ENCODE measurements at regions not wholly inside any gene's neighbourhood (a gene's known extent, or its start where the extent isn't known, plus 50 kb on each side); places are given as distances from the start of the nearest gene placed in this dataset.

DNA sequence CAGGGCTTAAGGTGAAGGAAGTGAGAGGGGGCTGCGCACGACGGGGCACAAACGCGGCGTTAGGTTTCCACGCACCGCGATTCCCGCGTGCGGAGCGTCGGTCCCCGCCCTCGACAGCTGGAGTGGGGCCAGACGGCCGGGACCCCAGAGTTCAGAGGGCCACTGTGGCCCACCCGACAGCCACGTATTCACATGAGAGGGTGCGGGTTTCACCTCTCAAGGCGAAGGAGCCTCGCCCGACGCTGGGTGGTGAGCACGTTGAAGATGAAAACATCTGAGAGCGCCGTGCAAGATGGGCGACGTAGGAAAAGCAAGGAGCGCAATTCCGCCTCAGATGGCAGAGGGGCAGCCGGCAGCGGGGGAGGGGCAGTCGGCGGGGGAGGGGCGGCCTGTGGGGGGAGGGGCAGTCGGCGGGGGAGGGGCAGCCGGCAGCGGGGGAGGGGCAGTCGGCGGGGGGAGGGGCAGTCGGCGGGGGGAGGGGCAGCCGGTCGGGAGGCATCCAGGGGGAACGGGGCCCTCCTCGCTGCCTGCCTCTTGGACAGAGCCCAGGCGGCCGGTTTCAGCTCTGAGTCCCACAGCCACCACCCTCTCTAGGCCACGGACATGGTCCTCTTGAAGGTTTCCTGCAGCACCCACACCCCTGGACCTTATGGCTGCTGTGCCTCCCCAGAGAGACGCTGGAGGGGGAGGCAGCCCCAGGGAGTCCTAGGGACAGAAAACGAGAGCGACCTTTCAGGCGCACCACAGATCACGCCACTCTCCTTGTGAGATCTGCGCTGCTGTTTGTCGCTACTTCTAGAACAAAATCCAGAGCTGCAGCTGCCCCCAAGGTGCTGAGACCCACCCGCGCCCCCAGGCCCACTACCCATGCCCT, 113.7 kb downstream of the DLL1 start:
- DNase-seq, result no peak

DNA sequence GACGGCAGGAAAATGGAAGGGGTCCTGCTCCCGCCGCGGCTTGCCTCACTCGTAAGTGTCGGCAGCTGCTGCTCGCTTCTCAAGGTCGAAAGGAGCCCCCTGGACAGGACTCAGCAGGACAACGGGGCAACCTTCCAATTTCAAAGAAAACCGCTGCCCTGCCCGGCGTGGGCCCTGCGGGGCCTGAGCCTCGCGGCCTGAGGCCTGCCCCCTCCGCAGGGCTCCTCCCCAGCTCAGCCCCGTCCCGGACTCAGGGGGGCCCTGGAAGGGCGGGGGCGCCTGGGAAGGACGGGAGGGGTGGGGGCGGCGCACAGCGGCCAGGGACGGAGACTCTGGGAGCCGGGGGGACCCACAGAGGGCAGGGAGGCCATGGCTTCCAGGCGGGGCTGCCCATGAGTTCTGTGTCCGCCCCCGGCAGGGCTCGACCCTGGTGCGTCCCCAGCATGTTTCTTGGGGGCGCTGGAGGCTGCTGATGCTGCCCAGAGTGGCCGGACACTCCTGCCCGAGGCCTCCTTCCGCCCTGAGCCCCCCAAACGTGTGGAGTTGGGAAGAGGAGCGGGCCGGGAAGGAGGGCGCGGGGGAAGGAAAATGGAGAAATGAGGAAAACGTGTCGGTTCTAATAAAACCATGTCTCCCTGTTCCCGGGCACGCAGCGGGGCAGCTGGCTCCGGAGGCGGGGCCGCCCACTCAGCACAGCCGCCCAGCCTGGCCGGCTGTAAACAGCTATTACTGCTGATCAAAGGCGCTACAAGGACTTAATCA, 114.6 kb downstream of the DLL1 start:
- DNase-seq, result no peak

DNA sequence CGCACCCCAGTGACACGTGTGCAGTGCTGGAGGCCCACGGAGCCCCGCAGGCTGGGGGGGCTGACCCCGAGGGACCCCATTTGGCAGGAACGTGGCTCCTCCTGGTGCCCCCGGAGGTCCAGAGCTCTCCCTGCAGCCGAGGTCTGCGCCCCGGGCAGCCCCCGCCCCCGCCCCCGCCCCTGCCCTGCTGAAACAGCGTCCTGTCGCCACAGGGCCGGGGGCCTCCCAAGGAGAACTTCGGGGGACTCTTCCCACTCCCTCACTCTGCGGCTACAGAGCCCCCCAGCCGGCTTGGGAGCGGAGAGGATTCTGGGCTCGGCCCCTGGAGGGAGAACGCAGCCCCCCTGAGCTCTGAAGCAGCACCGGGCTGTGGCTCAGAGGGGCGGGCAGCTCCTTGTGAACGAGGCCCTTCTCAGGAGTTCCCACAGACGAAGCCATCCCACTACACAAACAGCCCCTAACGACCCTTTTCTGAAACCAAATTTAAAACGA, 115.2 kb downstream of the DLL1 start:
- DNase-seq, result no peak

GRCh38 chr6:170174771-170175643, 115.9 kb downstream of the DLL1 start:
- DNase-seq, result no peak

DNA sequence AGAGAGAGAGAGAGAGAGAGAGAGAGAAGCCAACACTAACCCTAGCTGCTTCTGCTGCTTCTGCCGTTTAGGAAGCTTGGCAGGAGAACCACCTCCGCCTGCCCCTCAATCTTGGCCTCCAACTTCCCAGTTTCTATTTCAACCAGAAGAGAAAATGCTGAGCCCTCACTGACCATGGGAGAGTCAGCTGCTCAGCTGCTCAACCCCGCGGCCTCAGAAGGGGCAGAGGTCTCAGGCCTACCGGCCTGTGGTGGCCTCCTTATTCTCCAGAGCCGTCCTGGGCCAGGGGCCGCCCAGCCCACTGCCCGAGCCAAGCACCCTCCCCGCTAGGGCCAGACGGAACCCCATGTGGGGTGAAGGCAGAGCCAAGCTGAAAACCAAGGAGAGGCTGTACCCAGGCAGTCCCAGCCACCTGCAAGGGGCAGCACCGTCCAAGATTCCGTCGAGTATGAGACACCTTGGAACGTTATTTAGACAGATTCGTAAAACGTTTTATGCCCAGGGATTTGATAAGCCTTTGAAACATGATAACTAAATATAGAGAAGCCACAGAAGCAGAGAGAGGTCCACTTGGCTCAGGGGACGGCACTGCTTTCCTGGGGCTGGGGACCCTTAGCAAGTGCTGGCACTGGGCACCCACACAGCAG, 116.6 kb downstream of the DLL1 start:
- DNase-seq, result no peak

DNA sequence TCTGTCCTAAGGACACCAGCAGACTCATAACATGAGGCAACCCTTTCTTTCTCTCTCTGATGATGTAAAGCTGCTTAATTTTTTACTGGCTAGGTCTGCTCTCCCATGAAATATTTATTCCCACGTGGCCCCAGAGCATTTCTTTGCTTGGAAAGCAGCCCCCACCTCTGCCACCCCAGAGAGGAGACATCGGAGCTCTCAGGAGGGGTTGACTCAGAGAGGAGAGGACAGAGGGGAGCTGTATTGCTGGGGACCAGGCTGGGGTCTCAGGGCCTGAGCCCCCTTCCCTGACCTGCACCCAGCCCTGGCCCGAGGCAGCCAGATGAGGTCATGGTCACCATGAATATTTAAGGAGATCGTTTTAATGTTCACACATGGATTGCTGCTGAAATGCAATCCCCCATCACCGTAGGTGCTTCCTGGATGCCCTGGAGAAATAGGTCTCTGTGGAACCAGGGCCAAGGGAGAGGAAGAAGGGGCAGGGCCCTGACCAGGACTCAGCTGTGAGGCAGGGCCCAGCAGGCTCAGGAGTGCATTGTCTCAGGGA, 117.5 kb downstream of the DLL1 start:
- no peak for DNase-seq

DNA sequence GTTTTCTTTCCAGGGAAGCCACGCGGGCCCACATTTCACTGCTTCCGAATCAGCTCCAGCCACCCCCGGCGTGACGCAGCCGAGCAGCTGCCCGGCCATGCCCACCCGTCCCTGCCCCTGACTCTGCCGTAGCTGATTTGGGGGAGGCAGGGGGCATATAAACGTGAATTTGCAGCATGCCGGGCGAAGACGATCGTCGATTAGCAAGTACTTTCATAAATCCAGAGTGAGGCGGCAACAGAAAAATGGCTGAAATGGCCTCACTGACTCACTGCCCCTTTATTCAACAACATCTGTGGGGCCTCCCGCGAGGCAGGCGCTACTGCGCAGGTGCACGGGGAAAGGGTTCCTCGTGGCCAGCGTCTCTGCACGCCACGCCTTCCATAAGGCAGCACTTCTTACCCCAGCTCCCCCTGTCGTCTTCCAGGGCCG, 118.0 kb downstream of the DLL1 start:
- no peak for DNase-seq

DNA sequence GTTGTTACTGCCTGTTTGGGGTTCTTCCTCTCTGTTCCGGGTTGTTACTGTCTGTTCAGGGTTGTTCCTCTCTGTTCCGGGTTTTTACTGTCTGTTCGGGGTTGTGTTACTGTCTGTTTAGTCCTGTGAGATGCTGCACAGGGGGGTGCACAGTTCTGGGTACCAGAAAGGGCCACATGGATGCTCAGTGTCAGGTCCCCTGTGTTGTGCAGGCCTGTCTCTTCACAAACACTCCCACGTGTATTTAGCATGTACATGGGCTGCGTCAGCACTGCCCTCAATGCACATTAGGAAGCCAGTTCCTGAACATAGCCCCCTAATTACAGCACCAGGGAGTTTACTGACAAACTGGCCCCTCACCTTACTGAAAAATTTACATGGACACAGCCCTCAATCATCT, 118.5 kb downstream of the DLL1 start:
- no peak for DNase-seq

DNA sequence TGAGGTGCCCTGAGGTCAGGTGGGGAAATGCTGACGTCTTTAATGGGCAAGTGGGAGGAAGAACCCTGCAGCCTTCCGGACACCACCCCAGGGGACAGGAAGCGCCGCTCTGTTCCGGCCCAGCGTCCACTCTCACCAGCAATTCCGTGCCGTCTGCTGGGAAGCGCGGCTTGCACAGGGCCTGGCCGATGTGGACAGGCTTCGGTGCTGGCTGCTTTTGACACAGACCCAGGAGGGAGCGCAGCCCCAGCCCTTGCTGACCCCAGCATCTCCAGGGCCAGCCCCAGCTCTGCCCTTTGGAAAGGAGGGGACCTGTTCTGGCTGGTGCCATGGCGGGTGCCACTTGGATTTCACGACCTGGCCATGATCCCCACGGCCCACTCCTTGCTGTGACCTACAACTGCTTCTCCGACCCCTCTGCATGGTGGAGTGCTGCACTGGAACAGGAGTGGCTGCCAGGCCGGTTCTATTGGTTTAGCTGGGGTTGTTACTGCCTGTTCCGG, 123.2 kb downstream of the DLL1 start:
- no peak for DNase-seq

GRCh38 chr6:170166511-170167122, 124.3 kb downstream of the DLL1 start:
- no peak for DNase-seq

- no peak for DNase-seq
Observed at GRCh38 chr6:170165471-170166117, 125.3 kb downstream of the DLL1 start.

DNA sequence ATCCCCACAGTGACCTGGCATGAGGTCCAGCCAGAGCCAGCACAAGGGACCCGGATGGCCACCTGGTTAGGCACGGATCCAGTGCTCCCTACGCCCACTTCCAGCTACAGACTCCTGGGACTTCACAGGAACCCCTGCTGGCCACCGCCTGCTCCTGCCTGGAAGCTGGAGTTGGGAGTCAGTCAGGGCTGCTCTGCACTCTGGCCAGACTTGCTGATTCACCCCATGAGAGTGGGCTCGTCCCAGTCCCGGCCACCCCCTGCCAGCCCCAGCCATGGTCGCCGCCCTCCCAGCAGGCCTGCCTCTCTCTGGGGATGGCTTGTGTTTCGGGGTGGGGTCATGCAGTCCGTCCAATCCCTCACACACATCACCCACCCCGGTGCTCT, 125.8 kb downstream of the DLL1 start:
- no peak for DNase-seq

DNA sequence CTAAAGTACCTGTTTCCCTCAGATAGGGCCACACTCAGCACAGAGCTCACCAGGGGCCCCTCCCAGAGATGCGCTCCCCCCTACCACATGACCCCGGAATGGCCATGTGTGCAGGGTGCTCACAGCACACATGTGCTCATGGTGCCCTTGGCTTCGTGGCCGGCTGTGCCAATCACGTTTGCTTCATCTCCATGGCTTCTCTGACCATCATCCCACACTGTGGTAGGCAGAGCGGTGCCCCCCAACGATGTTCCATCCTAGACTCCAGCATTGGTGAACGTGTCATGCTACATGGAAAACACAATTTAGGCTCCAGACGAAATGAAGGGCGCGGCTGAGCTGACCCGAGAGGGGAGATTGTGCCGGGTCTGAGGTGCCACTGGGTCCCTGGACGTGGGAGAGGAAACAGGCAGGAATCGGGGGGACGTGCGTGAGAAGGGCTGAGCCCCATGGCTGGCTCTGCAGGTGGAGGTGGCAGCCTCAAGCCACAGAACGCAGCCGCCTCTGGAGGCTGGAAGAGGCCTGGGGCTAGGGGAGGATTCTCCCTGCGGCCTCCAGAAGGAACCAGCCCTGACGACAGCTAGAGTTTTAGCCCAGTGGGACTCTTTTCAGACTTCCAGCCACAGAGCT, 126.5 kb downstream of the DLL1 start:
- DNase-seq, result no peak

- no peak for DNase-seq
Observed at GRCh38 chr6:170163405-170164170, 127.3 kb downstream of the DLL1 start.

DNA sequence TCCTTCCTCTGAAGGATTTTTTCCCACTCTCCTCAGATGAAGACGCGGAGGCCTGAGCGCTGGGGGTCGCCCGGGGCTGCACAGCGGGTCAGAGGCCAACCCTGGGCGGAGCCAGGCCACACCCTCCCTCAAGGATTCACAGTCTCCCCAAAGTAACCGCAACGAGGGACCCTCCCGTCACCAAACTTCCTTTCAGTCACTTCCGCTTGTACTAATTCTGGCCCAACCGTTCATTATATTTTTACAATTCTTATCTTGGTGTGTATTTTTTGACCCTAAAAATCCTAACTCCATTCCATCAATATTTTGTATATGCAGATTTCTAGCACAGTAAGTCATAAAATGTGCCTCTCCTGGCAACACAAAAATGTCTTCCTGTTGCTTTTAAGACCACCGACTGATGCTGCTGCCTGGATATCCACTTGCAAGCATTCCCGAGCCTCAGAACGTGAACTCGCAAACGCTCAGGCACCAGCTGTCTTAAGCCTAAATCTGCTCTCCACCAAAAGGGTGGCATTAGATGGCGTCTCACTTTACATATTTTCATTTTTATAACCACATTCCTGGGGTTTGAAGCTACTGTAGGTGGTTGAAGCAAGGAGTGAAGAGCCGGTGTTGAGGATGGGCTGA, 128.0 kb downstream of the DLL1 start:
- DNase-seq, result no peak

GRCh38 chr6:170162011-170162774, 128.7 kb downstream of the DLL1 start:
- no peak for DNase-seq

- DNase-seq, result no peak
Observed at GRCh38 chr6:170160628-170161611, 130.0 kb downstream of the DLL1 start.
